SKM-1 treated with dmso at 0.1 percent for 144 hours (cell line): ENCODE measurements at regions not wholly inside any gene's neighbourhood (a gene's known extent, or its start where the extent isn't known, plus 50 kb on each side); places are given as distances from the start of the nearest gene placed in this dataset.

Experiments used
- DNase-seq: peaks from one replicate; lab custom pipeline; 2025; ENCODE audit not compliant: unreplicated experiment; lab: John Stamatoyannopoulos, UW

DNA sequence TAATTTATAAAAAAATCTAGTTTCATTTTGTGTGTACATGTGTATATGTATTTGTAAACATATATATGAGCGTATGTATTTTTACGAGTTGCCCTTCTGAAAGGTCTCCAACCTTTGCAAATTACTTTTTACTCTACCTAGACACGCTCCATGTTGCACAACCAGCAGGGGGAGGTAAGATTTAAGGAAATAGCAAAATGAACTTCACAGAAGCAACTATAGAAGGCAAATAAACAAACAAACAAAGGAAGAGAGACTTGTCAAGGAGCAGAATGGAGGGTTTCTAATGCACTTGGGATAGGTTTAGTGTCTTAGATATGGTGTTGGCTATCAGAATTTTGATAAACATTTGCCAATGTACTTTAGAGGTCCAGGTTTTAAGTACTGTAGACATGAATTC is 820.5 kb upstream of the POU3F3 start:
- DNase-seq: no peak

DNA sequence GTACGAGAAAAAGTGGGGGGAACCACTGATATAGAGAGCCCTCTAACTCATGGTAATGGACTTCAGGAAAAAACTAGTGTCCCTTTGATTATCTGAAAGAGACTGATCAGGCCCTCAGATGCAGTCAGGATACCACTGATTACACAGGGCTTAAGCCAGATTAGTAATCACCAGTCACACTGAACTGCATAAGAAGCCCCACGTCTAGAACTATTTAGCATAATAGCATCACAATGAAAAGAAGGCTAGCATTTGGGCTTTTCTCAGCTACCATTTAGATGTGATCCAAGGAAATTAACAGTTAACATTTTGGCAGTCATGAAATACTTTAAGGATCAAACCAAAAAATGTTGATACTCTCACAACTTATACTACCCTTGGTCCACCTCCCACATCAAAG is 813.1 kb upstream of the POU3F3 start:
- no peak for DNase-seq

DNA sequence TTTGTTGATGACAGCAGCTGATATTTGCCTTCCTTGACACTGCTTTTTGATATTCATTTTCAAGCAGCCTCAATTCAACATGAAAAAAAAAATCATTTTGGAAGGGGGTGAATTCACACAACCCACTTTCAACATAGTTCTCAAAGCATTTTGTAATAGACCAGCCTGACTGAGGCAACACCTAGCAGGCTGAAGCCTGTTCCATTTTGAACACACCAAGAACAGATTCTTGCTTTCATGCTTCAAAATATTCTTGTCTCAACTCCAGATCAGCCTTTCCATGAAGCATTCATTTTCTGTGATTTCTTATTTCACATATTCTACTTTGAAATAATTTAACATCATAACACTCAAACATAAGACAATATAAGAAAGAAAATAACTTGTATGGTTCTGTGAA is 812.6 kb upstream of the POU3F3 start:
- DNase-seq: no peak

DNA sequence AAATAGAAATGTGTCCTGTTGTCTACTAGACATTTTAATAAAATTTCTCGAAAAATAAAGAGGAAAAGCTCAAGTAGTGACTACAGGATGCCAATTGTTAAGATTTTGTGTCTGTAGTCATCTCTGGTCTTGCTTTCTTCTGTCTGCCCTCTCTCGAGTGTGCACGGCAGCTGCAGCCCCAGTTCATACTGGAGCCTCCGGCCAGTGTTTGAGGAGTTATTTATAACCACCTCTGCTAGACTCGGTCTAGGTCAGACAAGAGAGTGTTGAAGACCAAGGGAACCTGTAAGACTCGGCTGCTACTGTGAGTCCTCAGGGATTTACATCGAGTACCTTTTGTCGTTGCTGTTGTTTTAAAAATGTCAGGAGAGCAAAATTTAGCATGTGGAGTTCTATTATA is 810.1 kb upstream of the POU3F3 start:
- no peak for DNase-seq

DNA sequence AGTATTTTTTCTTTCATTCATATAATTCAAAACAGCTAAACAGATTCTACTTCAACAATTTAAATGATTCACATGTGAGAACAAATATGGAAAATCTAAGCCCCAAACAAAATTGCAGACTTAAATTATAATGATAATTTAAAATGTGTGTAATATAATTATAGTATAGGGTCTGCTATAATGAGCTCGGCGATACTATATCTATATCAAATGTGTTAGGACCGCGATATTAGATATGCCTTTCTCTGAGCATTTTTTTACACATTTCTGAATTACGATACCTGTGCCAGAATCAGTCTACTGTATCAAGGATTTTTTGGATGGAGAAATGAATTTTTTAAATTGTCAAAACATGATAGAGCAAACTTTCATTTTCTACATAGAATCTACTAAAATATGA is 808.8 kb upstream of the POU3F3 start:
- no peak for DNase-seq

DNA sequence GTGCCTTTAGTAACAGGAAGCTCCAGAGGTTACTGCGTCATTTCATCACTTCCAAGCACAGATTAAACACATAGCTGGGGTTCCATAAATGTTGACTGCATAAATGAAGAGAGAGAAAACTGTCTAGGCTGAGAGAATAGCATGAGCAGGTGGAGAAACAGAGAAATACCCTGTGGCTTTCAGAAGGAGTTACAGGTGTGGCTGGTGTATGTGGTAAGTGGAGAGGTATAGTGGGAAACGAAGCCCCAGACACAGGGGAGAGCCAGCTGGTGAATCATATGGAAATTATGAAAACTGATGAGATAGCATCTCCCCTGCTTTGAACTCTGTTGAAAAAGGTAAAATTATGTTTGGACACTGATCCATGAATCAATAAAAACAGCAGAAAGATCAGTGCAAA is 807.4 kb upstream of the POU3F3 start:
- no peak for DNase-seq

DNA sequence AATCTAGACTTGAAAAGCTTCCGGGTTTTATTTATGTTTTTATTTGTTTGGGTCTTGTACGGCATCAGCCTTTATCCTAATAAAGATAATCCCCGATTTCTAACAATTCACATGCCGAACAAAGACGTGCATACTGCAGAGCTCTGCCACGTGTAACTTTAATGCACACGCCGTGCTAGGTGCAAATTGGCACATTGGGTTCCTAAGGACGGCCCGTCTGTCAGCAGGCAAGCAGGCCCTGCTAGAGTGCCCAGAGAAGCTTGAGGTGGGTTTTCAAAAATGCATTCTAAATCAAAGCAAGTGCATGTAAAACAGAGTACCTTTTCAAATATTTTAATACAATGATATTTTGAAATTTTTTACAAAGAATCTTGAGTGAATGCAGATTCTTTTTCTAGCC is 806.4 kb upstream of the POU3F3 start:
- no peak for DNase-seq

DNA sequence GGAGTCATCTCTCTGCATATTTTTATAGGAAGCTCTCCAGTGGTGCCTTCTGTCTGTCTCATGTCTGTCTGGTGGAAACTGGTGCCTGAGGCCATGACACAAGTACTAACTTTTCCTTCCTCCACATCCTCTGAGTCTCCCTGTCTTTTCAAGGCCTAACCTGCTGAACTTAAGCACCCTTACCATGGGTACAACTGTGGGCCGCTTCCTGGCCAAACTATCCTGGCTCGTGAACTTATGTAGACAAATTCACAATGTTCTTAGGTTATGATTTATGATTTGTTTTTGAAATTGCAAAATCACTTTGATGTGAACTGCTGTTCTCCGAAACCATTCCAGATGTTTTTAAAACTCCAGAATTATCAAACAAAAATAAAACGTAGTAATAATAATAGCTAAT is 804.5 kb upstream of the POU3F3 start:
- no peak for DNase-seq

DNA sequence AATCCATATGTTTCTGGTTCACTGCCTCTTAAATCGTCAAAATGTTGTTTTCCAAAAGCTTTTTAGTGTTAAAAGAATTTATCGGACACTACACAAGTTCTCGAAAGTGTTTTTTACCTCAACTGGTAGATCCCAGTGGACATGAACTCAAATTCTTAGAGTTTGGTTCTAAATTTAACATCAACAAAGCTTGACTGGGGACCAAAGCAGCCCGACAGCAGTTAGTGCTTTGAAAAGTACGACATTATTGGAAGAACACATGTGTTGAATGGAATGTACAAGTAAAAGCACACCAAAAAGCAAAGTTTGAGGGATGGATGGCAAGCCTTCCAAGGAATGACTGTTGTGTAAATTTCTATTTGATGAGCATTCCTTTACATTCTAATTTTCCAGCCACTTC is 803.9 kb upstream of the POU3F3 start:
- no peak for DNase-seq

DNA sequence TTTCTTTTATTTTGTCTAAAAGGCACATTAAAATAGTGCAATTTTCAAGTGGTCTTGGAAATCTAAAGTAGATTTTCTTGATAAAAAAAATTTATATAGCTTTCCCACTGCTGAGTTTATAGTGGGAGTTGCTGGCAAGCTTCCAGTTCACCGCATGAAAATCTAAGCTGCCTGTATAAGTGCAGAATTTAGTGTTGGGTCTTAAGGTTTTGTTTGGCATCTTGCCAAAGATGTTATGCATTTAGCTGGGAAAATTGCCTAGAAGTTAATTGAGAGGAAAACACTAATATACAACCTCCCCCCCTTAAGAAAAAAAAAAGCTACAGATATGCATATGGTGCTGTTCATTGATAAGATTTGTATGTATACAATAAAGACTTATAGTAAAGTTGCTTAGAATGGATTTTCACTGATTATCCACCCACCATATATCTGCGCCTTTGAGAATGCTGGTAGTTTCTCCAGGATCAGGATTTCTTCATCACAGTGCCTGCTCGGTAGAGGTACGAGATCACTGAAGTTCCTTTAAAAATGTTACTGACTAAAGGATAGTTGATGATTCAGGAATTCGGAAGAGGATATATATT is 803.2 kb upstream of the POU3F3 start:
- DNase-seq: no peak

DNA sequence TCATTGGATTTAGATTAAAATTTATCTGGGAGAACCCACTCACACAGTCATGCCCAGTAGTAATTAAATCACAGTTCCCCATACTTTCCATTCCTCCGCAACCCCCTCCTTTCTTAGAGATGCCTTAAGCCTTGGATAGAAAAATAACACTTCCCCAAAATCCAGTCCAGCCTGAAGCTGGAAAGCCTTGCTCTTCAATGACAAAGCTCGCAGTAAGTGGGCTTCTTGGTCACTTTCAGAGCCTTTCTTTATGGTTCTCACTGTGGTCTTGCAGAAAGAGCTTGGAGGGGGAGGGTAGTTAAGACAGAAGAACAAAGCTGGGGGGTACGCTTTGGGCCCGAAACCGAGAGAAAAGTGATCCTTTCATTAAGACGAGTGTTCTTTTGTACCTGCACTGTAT is 802.1 kb upstream of the POU3F3 start:
- DNase-seq: no peak

DNA sequence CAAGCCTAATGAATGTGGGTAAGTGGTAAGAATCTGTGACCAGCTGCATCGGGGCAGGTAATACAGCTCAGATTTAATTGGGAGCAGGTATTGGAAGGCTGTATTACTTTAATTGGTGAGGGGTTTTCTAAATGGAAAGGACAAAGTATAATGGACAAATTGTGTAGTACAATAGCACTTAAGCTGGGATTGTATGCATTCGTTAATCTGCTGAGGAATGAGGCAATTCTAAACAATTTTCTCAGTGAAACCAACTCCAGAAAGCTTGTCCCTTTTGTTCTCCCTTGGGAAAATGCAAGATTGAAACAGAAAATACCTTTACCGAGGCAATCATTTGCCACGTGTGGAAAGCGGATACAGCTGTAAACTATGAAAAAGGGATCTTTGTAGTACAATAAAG is 801.6 kb upstream of the POU3F3 start:
- DNase-seq: no peak

DNA sequence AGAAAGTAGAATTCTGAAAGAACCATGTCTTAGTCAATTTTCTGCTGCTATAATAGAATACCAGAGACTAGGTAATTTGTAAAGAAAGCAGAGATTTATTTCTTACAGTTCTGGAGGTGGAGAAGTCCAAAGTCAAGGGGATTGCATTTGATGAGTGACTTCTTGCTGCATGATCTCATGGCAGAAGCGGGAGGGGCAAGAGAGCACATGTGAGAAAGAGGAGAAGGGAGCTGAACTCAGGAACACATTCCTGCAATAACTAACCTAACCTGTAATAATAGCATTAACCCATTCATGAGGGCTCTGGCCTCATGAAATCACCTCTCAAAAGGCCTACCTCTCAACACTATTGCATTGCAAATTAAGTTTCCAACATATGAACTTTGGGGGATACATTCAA is 797.5 kb upstream of the POU3F3 start:
- DNase-seq: no peak

DNA sequence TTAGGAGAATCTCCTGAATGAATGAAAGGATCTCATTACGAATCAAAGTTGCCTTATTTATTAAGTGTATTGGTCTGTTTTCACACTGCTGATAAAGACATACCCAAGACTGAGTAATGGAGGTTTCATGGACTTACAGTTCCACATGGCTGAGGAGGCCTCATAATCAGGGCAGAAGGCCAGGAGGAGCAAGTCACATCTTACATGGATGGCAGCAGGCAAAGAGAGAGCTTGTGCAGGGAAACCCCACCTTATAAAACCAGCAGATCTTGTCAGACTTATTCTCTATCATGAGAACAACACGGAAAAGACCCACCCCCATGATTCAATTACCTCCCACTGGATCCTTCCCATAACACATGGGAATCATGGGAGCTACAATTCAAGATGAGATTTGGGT is 785.2 kb upstream of the POU3F3 start:
- no peak for DNase-seq

DNA sequence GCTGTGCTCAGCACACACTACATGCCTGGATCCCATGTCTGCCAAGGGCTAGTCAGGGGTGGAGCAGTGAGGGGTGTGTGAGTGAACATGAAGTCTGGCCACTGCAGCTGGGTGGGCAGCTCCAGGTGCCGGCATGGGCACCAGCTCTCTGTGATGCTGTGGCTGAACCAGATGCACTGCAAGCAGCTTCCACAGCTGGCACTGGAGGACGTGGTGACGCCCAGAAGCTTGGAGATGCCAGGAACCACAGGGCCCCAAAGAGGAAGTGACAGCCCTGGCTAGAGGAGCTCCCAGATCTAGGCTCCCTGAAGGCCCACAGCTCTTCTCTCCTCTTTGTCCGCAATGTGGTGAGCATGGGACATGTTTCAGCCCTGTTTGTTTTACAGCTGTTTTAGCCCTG is 776.3 kb upstream of the POU3F3 start:
- DNase-seq: no peak

DNA sequence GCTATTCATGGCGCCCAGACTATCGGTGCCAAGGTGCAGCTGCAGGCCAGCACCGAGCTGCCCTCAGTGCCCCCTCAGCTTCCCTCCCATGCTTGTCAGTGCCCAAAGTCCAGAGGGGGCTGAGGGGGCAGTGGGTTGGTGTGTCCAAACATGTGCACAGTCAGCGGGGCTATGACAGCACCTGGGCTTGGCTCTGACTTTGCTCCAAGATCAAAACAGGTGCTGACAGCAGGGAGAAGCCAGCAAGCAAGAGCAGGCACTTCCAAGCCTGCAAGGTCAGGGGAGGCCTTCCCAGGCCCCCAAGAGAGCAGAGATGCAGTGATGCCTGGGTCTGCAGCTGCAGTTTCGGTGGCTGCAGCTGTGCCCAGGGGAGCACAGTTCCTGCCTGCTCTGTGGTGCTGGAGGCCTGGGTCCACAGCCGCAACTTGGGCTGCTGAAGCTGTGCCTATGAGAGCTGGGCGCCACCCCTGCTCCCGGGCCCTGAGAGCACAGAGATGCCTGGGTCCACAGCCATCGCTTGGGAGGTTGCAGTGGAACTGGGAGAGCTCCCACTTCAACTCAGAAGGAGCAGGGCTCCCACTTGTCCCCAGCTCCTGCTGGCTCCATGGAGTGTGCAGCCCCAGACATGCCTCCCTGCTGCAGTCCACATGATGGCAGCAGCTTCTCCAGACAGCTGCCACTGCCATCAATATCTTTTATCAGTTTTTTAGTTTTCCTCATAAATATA is 775.3 kb upstream of the POU3F3 start:
- no peak for DNase-seq

DNA sequence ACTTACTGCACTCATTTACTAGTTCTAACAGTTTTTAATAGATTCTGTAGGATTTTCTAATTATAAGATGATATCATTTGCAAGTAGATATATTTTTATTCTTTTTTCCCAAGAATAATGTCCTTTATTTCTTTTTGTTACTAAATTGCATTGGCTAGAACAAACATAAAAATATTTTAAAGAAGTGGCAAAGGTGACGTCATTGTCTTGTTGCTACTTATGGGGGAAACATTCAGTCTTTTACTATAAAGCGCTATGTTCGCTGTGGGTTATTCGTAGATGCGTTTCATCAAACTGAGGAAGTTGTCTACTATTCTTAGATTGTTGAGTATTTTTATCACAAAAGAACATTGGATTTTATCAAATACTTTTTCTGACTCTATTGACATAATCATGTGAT is 765.2 kb upstream of the POU3F3 start:
- no peak for DNase-seq

DNA sequence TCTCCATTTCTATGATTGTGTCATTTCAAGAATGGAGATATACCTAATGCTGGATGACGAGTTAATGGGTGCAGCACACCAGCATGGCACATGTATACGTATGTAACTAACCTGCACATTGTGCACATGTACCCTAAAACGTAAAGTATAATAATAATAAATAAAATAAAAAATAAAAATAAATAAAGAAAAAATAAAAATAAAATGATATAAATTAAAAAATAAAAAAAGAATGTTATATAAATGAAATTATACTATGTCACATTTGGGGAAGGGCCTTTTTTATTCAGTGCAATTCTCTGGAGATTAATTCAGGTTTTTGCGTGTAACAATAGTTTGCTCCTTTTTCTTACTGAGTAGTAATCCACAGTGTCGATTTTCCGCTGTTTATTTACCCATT is 763.5 kb upstream of the POU3F3 start:
- DNase-seq: no peak

DNA sequence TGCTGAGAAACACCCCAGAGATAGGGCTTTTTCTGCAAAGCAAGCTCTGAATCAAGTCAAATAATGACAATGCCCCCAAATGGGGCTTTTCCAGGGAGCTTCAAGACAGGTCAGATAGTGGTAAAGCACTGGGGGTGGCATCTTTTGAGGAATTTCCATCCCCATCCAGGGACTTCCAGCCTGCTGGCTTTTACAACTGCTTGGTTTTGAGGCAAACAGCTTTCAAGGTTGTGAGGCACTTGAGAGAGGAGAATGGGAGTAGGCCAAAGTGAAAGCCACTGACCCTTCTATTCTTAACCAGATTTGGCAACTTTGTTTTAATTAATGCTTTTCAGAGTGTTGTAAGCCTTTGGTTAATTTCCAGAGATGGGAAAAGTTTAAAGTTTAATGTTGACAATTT is 762.0 kb upstream of the POU3F3 start:
- DNase-seq: no peak

DNA sequence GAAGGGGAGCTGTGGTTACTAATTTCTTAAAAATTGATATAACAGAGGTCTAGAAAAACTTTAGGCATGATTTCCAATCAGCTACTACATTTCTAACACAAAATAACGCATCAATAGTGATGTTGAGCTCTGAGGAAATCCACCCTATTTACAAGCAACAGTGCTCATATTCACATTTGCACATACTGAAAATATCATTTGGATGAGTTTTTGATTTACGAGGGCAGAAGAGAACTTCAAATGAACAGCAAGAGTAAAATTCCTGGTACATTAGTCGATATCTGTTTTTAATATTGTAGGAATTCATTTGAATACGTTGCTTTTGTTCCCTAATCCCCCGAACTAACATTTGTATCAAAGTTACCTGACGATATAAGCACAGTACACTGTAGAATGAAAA is 761.0 kb upstream of the POU3F3 start:
- DNase-seq: no peak

DNA sequence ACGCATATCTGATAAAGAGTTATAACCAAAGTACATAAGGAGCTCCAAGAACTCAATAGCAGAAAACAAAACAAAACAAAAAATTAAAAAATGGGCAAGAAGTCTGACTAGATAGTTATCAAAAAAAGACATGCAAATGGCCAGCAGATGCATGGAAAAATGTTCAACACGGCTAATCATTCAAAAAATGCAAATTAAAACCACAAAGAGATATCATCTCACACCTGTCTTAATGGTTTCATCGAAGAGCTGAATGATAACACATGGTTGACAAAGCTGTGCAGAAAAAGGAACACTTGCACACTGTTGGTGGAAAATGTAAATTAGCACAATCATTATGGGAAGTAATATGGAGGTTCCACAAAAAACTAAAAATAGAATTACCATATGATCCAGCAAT is 751.3 kb upstream of the POU3F3 start:
- no peak for DNase-seq

DNA sequence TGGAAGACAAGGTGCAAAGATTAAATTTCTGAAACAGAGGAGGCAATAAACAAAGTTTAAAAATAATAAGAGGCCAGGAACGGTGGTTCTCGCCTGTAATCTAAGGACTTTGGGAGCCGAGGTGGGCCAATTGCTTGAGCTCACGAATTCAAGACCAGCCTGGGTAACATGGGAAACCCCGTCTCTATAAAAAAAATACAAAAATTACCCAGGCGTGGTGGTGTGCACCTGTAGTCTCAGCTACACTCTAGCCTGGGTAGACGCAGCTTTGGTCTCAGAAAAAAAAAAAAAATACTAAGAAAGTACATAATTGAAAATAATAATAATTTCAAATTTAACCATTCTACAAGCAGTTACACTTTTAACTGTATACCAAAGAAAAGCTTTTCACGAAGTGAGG is 744.6 kb upstream of the POU3F3 start:
- DNase-seq: no peak

DNA sequence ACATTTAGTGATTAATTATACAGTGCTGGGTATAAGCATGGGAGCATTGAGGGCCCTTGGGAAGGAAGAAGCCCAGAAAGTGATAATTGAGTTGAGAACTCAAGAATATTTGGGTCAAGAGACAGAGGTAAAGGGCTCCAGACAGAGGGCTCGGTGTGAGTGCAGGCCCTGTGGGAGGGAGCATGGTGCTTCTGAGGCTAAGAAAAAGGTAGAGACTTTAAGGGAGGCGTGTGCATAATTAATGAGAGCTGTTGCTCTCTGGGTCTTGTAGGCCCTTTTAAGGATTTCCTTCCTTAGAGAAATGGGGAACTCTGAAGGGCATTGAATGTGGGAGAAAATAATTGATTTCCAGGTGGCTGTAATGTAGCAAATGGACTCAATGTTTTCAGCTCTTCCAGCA is 735.0 kb upstream of the POU3F3 start:
- no peak for DNase-seq
